Neural cell (in vitro differentiated cells): ENCODE measurements at regions not wholly inside any gene's neighbourhood (a gene's known extent, or its start where the extent isn't known, plus 50 kb on each side); places are given as distances from the start of the nearest gene placed in this dataset.

Source experiments
- H2AFZ ChIP-seq: fragments of 200-600, 300-800 bp; sonication (generic), shearing (Covaris generic); 2 replicates; pipeline ENCODE4 v1.6.0; 2014; ENCODE audit warnings: low read depth, mild to moderate bottlenecking, antibody characterized with exemption, low read length, moderate library complexity
- H3F3A ChIP-seq: fragments of 200-600 bp; shearing (Covaris generic); 2 replicates; pipeline ENCODE4 v1.6.1; 2016; ENCODE audit warnings: mild to moderate bottlenecking, moderate library complexity, mixed read lengths, antibody characterized with exemption, low read length; ENCODE audit not compliant: insufficient read depth, poor library complexity, severe bottlenecking
- H3K27ac ChIP-seq: fragments of 200-600, 300-800 bp; sonication (generic), shearing (Covaris generic); 2 replicates; pipeline ENCODE4 v1.5.1; 2014; ENCODE audit warnings: mild to moderate bottlenecking, low read length, moderate library complexity
- H3K27me3 ChIP-seq: fragments of 300-800, 200-600 bp; sonication (generic), shearing (Covaris generic); 2 replicates; pipeline ENCODE4 v1.6.0; 2014; ENCODE audit warnings: mild to moderate bottlenecking, low read depth, low read length, moderate library complexity; ENCODE audit not compliant: insufficient read depth
- H3K36me3 ChIP-seq: fragments of 300-800, 200-600 bp; sonication (generic), shearing (Covaris generic); 2 replicates; pipeline ENCODE4 v1.5.1; 2014; ENCODE audit warnings: mild to moderate bottlenecking, antibody characterized with exemption, low read length, moderate library complexity; ENCODE audit not compliant: insufficient read depth
- H3K4me2 ChIP-seq: fragments of 300-800, 200-600 bp; sonication (generic), shearing (Covaris generic); 2 replicates; pipeline ENCODE4 v1.6.0; 2014; ENCODE audit warnings: mild to moderate bottlenecking, low read length
- H3K4me3 ChIP-seq: fragments of 300-800, 200-600 bp; sonication (generic), shearing (Covaris generic); 2 replicates; pipeline ENCODE4 v1.5.1; 2014; ENCODE audit warnings: mild to moderate bottlenecking, low read length, moderate library complexity
- H3K79me2 ChIP-seq: fragments of 200-600 bp; shearing (Covaris generic); replicated peaks from 2 replicates; pipeline ENCODE4 v1.6.0; 2014; ENCODE audit warnings: mild to moderate bottlenecking, low read length, moderate library complexity; ENCODE audit not compliant: insufficient read depth
- H3K9ac ChIP-seq: fragments of 300-800, 200-600 bp; sonication (generic), shearing (Covaris generic); 2 replicates; pipeline ENCODE4 v1.6.1; 2016; ENCODE audit warnings: mild to moderate bottlenecking, low read length, mixed read lengths
- H3K9me2 ChIP-seq: fragments of 200-600 bp; shearing (Covaris generic); 2 replicates; pipeline ENCODE4 v1.6.1; 2016; ENCODE audit warnings: mild to moderate bottlenecking, low read length, mixed read lengths; ENCODE audit not compliant: insufficient read depth
- H3K9me3 ChIP-seq: fragments of 200-600, 300-800 bp; sonication (generic), shearing (Covaris generic); 2 replicates; pipeline ENCODE4 v1.6.1; 2016; ENCODE audit warnings: mild to moderate bottlenecking, mixed run types, low read length, moderate library complexity, mixed read lengths
- H4K20me1 ChIP-seq: fragments of 200-600 bp; shearing (Covaris generic); 2 replicates; pipeline ENCODE4 v1.6.1; 2016; ENCODE audit warnings: mild to moderate bottlenecking, mixed run types; ENCODE audit not compliant: insufficient read depth
- EP300 ChIP-seq: fragments of 450-650 bp; conservative IDR thresholded peaks from 2 replicates; pipeline ENCODE4 v1.6.1; 2014; ENCODE audit warnings: antibody characterized with exemption, mild to moderate bottlenecking, moderate library complexity; ENCODE audit not compliant: poor library complexity, severe bottlenecking
- EZH2 ChIP-seq: fragments of 200-600, 300-800 bp; shearing (Covaris generic), sonication (generic); IDR thresholded peaks from 2 replicates; pipeline ENCODE4 v1.6.1; 2014; ENCODE audit warnings: antibody characterized with exemption, low read length, borderline replicate concordance, mild to moderate bottlenecking; ENCODE audit not compliant: insufficient read depth, poor library complexity, severe bottlenecking
- MXI1 ChIP-seq: fragments of 450-650 bp; conservative IDR thresholded peaks from 2 replicates; pipeline ENCODE4 v1.6.1; 2014; ENCODE audit warnings: antibody characterized with exemption, mild to moderate bottlenecking; ENCODE audit not compliant: poor library complexity, severe bottlenecking
- POLR2AphosphoS5 ChIP-seq: IDR thresholded peaks from 2 replicates; pipeline ENCODE4 v1.6.1; 2012
- RAD21 ChIP-seq: fragments of 450-650 bp; conservative IDR thresholded peaks from 2 replicates; pipeline ENCODE4 v1.6.1; 2014; ENCODE audit warnings: antibody characterized with exemption, mild to moderate bottlenecking, moderate library complexity
- SMC3 ChIP-seq: fragments of 450-650 bp; conservative IDR thresholded peaks from 2 replicates; pipeline ENCODE4 v1.6.1; 2014; ENCODE audit warnings: antibody characterized with exemption, mild to moderate bottlenecking, moderate library complexity; ENCODE audit not compliant: poor library complexity
- TAF1 ChIP-seq: IDR thresholded peaks from 2 replicates; pipeline ENCODE4 v1.6.1; 2012; ENCODE audit warnings: low read depth
- TF ChIP-seq, protein P1 (sequence below): fragments of 450-650 bp; IDR thresholded peaks from 2 replicates; pipeline ENCODE4 v1.5.1; 2014; ENCODE audit warnings: antibody characterized with exemption, mild to moderate bottlenecking, moderate library complexity; ENCODE audit not compliant: poor library complexity, severe bottlenecking
- TF ChIP-seq, protein P2 (sequence below): IDR thresholded peaks from 2 replicates; pipeline ENCODE4 v1.6.1; 2012; ENCODE audit warnings: borderline replicate concordance

DNA sequence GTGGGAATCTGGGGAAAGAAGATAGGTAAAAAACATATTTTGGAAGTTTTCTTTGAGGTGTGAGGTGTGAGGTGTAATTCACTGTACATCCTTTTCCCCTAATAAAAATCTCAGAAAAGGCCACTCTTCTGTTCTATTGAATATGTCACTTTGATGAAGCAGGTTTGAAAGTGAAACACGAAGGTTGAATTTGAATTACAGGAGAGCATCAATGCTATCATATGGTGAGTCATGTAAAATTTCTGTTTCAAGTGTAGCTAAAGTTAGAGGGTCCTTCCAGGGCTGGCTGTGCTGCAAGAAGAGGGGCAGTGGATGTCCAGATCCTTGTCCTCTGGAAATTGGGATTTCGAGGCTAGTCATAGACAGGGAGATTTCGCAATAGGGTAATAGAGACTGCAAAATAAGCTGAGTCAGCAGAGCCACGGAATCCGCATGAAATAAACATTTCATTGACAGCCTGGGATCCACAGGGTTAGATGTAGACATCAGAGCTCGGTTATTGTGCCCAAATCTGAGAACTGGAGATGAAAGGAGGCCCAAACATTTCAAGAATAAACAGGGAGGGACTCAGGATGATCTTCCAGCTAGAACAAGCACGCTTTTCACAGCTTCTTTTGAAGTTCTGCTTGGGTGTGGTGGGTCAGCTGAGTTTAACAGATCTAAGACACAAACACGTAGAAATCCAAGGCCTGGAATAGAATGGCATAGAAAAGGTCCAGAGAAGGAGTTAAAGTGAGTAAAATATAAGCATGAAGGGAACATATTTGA lies 194.4 kb upstream of the CDKN2B start:
- Histone ChIP-seq H3K4me2 (no peak overlapping the region), H2AFZ (no peak overlapping the region)

DNA sequence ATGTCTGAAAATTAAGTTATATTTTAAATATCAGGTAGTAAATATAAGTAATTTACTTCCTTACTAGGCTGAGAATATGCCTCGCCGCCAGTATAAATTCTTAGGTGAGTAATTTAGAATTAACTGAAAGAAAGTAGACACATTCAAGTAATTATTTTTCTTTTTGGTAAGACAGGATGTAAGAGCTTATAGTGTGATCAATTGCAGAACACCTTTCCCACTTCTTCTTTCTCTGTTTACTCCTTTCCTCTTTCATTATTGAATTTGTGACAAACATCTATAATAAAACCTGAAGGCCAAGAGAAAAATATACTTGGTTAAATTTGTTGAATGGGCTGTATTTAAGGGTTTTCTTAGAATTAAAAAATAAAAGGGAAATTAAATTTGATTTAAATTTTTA lies 195.1 kb upstream of the CDKN2B start:
- Histone ChIP-seq H3K9me2 (no peaks in the 10 kb centered on the region), H3K36me3 (no peaks in the 10 kb centered on the region), H3K4me3 (no peak overlapping the region), H3K9ac (no peak overlapping the region), H3K79me2 (no peaks in the 10 kb centered on the region), H3F3A (no peaks in the 10 kb centered on the region), H3K27ac (no peak overlapping the region), H3K4me2 (no peak overlapping the region), H4K20me1 (no peaks in the 10 kb centered on the region), H3K9me3 (no peaks in the 10 kb centered on the region), H2AFZ (no peak overlapping the region), H3K27me3 (no peaks in the 10 kb centered on the region)
- TF ChIP-seq TAF1: no peak
- TF ChIP-seq, protein P1, sequence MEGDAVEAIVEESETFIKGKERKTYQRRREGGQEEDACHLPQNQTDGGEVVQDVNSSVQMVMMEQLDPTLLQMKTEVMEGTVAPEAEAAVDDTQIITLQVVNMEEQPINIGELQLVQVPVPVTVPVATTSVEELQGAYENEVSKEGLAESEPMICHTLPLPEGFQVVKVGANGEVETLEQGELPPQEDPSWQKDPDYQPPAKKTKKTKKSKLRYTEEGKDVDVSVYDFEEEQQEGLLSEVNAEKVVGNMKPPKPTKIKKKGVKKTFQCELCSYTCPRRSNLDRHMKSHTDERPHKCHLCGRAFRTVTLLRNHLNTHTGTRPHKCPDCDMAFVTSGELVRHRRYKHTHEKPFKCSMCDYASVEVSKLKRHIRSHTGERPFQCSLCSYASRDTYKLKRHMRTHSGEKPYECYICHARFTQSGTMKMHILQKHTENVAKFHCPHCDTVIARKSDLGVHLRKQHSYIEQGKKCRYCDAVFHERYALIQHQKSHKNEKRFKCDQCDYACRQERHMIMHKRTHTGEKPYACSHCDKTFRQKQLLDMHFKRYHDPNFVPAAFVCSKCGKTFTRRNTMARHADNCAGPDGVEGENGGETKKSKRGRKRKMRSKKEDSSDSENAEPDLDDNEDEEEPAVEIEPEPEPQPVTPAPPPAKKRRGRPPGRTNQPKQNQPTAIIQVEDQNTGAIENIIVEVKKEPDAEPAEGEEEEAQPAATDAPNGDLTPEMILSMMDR: no peak

More for the DNA sequence above, 194.4 kb upstream of the CDKN2B start:
- no peaks in the 10 kb centered on the region for H3K9me2 ChIP-seq
- H3K27ac ChIP-seq: no peak overlapping the region
- TF ChIP-seq MXI1: no peak
- TF ChIP-seq, protein P1: no peak
- TF ChIP-seq, protein P2, sequence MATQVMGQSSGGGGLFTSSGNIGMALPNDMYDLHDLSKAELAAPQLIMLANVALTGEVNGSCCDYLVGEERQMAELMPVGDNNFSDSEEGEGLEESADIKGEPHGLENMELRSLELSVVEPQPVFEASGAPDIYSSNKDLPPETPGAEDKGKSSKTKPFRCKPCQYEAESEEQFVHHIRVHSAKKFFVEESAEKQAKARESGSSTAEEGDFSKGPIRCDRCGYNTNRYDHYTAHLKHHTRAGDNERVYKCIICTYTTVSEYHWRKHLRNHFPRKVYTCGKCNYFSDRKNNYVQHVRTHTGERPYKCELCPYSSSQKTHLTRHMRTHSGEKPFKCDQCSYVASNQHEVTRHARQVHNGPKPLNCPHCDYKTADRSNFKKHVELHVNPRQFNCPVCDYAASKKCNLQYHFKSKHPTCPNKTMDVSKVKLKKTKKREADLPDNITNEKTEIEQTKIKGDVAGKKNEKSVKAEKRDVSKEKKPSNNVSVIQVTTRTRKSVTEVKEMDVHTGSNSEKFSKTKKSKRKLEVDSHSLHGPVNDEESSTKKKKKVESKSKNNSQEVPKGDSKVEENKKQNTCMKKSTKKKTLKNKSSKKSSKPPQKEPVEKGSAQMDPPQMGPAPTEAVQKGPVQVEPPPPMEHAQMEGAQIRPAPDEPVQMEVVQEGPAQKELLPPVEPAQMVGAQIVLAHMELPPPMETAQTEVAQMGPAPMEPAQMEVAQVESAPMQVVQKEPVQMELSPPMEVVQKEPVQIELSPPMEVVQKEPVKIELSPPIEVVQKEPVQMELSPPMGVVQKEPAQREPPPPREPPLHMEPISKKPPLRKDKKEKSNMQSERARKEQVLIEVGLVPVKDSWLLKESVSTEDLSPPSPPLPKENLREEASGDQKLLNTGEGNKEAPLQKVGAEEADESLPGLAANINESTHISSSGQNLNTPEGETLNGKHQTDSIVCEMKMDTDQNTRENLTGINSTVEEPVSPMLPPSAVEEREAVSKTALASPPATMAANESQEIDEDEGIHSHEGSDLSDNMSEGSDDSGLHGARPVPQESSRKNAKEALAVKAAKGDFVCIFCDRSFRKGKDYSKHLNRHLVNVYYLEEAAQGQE: no peak
- TF ChIP-seq EZH2: no peak
- TF ChIP-seq SMC3: no peak
- no peak for TF ChIP-seq TAF1
- no peak for TF ChIP-seq EP300
- TF ChIP-seq RAD21: no peak
- no peak for TF ChIP-seq POLR2AphosphoS5
- H4K20me1 ChIP-seq: no peaks in the 10 kb centered on the region
- H3K9me3 ChIP-seq: no peaks in the 10 kb centered on the region
- H3K79me2 ChIP-seq: no peaks in the 10 kb centered on the region
- no peaks in the 10 kb centered on the region for H3F3A ChIP-seq
- no peak overlapping the region for H3K4me3 ChIP-seq
- H3K27me3 ChIP-seq: no peaks in the 10 kb centered on the region
- H3K9ac ChIP-seq: no peak overlapping the region
- no peaks in the 10 kb centered on the region for H3K36me3 ChIP-seq
